OCI-LY3 (cell line): ENCODE measurements at regions not wholly inside any gene's neighbourhood (a gene's known extent, or its start where the extent isn't known, plus 50 kb on each side); places are given as distances from the start of the nearest gene placed in this dataset.

ENCODE experiments used
- H2AFZ ChIP-seq: fragments of 200-600, 300-600 bp; shearing (Covaris generic); 2 replicates; pipeline ENCODE4 v1.6.0; 2014; ENCODE audit warnings: antibody characterized with exemption, low read depth, low read length
- H3K27ac ChIP-seq: fragments of 200-600, 300-600 bp; sonication (generic); 2 replicates; pipeline ENCODE4 v1.5.1; 2014; ENCODE audit warnings: mild to moderate bottlenecking, low read length, moderate library complexity, mixed read lengths
- H3K27me3 ChIP-seq: fragments of 200-600, 300-600 bp; sonication (generic); 2 replicates; pipeline ENCODE4 v1.6.1; 2014; ENCODE audit warnings: low read depth, low read length, mixed read lengths
- H3K36me3 ChIP-seq: fragments of 200-600, 300-600 bp; sonication (generic); replicated peaks from 2 replicates; pipeline ENCODE3; 2014; ENCODE audit warnings: low read depth, low read length, mixed read lengths
- H3K4me1 ChIP-seq: fragments of 300-600, 200-600 bp; sonication (generic); 2 replicates; pipeline ENCODE4 v1.6.1; 2014; ENCODE audit warnings: low read length, mixed read lengths
- H3K4me2 ChIP-seq: fragments of 200-600, 300-600 bp; sonication (generic); 2 replicates; pipeline ENCODE4 v1.6.1; 2014; ENCODE audit warnings: low read length, mixed read lengths
- H3K4me3 ChIP-seq: fragments of 300-600, 200-600 bp; sonication (generic); 2 replicates; pipeline ENCODE4 v1.5.1; 2014; ENCODE audit warnings: antibody characterized with exemption, mild to moderate bottlenecking, low read length, moderate library complexity
- H3K79me2 ChIP-seq: fragments of 300-600, 200-600 bp; shearing (Covaris generic); 2 replicates; pipeline ENCODE4 v1.6.1; 2014; ENCODE audit warnings: mild to moderate bottlenecking, low read length, mixed read lengths
- H3K9ac ChIP-seq: fragments of 300-600, 200-600 bp; shearing (Covaris generic); 2 replicates; pipeline ENCODE4 v1.6.0; 2014; ENCODE audit warnings: mild to moderate bottlenecking, low read length, moderate library complexity
- H3K9me3 ChIP-seq: fragments of 200-600, 300-600 bp; shearing (Covaris generic); 2 replicates; pipeline ENCODE4 v1.6.1; 2014; ENCODE audit warnings: low read length, mixed read lengths; ENCODE audit not compliant: insufficient read depth
- H4K20me1 ChIP-seq: fragments of 200-600, 300-600 bp; sonication (generic); 2 replicates; pipeline ENCODE4 v1.6.1; 2016; ENCODE audit warnings: low read length, mixed read lengths; ENCODE audit not compliant: insufficient read depth
- CTCF ChIP-seq: fragments of 200-600, 300-600 bp; sonication (generic); IDR thresholded peaks from 2 replicates; pipeline ENCODE4 v1.5.1; 2014; ENCODE audit warnings: antibody characterized with exemption, low read length, low read depth
- EZH2phosphoT487 ChIP-seq: fragments of 200-600 bp; shearing (Covaris generic); IDR thresholded peaks from 2 replicates; pipeline ENCODE4 v1.6.1; 2018; ENCODE audit warnings: antibody characterized with exemption, mixed run types, low read depth

- Histone ChIP-seq H3K4me3 (no peak overlapping the region), H3K9ac (no peak overlapping the region), H3K4me1 (peaks cover 13% of the 10 kb centered on the region), H3K4me2 (no peak overlapping the region), H3K27me3 (peaks cover 95% of the 10 kb centered on the region), H3K36me3 (no peaks in the 10 kb centered on the region), H3K27ac (no peak overlapping the region), H3K9me3 (peaks cover 4% of the 10 kb centered on the region; the same call in 1 of the 2 replicates), H3K79me2 (no peaks in the 10 kb centered on the region), H2AFZ (no peak overlapping the region), H4K20me1 (no peaks in the 10 kb centered on the region)
- TF ChIP-seq CTCF (no peak), EZH2phosphoT487 (no peak)
Observed at GRCh38 chr3:72133329-72134011, 348.5 kb upstream of the PROK2 start.

- peaks cover 4% of the 10 kb centered on the region; the same call in 1 of the 2 replicates for H3K9me3 ChIP-seq
- H3K27ac ChIP-seq, result no peak overlapping the region
- H3K27me3 ChIP-seq, result peaks cover 95% of the 10 kb centered on the region
- H2AFZ ChIP-seq, result no peak overlapping the region
- H3K36me3 ChIP-seq, result no peaks in the 10 kb centered on the region
- peaks cover 4% of the 10 kb centered on the region; the same call in 1 of the 2 replicates for H4K20me1 ChIP-seq
- no peak overlapping the region for H3K4me2 ChIP-seq
- peaks cover 23% of the 10 kb centered on the region for H3K4me1 ChIP-seq
- no peak for TF ChIP-seq CTCF
- no peak for TF ChIP-seq EZH2phosphoT487
- H3K9ac ChIP-seq, result no peak overlapping the region
- H3K4me3 ChIP-seq, result no peak overlapping the region
- H3K79me2 ChIP-seq, result no peaks in the 10 kb centered on the region
Observed at GRCh38 chr3:72131899-72132298, 347.0 kb upstream of the PROK2 start.

- no peaks in the 10 kb centered on the region for H3K36me3 ChIP-seq
Observed at GRCh38 chr3:72130565-72130964, 345.6 kb upstream of the PROK2 start.

More at GRCh38 chr3:72130565-72130964, 345.6 kb upstream of the PROK2 start:
- no peaks in the 10 kb centered on the region for H3K79me2 ChIP-seq
- no peak overlapping the region for H3K4me3 ChIP-seq
- H3K9ac ChIP-seq, result no peak overlapping the region
- no peak overlapping the region for H2AFZ ChIP-seq
- H3K9me3 ChIP-seq, result peaks cover 4% of the 10 kb centered on the region; the same call in 1 of the 2 replicates
- H3K4me2 ChIP-seq, result no peak overlapping the region
- H3K27ac ChIP-seq, result no peak overlapping the region
- H3K4me1 ChIP-seq, result peaks cover 22% of the 10 kb centered on the region
- H4K20me1 ChIP-seq, result peaks cover 4% of the 10 kb centered on the region; the same call in 1 of the 2 replicates
- peaks cover 95% of the 10 kb centered on the region for H3K27me3 ChIP-seq
- no peak for TF ChIP-seq CTCF
- TF ChIP-seq EZH2phosphoT487, result no peak
